T-helper 2 cell (primary cell): ENCODE measurements at regions not wholly inside any gene's neighbourhood (a gene's known extent, or its start where the extent isn't known, plus 50 kb on each side); places are given as distances from the start of the nearest gene placed in this dataset.
"Not testable (repeated sequence)": the region's sequence is repeated elsewhere in the genome, so short reads cannot be mapped to it uniquely, and the experiment has no call there.

Experiments used
- DNase-seq, 5 experiments: peaks; one replicate each; pipeline versions ENCODE4 v3.0.0 to v3.0.0-alpha.2; 2012 to 2022

- no peak for DNase-seq
Observed at GRCh38 chr16:35102780-35103403, 1643.5 kb downstream of the TP53TG3F start.

DNA sequence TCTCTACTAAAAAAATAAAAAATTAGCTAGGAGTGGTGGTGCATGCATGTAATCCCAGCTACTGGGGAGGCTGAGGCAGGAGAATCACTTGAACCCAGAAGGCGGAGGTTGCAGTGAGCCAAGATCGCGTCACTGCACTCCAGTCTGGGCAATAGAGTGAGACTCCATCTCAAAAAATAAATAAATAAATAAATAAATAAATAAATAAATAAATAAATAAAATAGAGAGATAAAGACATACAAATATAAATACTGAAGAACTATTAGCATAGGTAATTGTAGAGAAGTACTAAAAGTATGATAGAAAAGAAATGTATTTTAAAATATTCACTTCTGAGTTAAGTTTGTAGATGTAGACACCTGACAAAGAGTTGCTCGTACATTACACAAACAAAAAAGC, 1652.4 kb downstream of the TP53TG3F start:
- DNase-seq: not testable (repeated sequence)

GRCh38 chr16:35131429-35131828, 1672.0 kb downstream of the TP53TG3F start:
- DNase-seq: no peak

GRCh38 chr16:35134471-35134870, 1675.1 kb downstream of the TP53TG3F start:
- no peak for DNase-seq

DNA sequence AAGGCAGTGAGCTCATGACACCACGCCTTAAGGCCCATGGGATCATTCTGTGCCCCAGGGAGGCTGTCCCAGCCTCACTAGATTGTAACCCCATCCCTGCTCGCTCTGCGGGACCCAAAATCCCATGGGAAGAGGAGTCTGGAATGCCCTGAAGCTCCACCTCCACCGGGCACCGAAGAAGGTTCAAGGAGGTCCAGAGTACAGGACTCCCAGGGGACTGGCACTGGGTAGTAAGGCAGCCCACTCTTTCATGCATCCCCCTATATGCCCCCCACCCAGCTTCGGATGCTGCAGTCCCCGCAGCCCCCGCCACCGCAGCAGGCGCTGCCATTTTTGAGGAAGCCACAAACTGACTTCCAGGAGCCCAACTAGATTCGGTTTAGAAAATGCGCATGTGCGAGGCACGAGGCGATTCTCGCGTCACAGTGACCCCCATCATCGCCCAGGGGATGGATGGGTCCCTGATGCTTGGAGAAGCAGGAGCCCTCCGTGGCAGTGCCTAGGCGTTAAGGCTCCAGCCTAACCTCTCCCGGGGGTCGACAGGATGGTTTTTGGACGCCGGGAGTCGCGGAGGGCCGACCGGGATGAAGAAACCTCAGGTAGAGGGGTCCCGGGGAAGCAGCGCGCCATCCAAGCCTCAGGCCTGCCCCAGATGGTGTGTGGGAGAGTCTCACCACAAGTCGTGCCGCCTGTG, 1681.0 kb downstream of the TP53TG3F start:
- no peak for DNase-seq

DNA sequence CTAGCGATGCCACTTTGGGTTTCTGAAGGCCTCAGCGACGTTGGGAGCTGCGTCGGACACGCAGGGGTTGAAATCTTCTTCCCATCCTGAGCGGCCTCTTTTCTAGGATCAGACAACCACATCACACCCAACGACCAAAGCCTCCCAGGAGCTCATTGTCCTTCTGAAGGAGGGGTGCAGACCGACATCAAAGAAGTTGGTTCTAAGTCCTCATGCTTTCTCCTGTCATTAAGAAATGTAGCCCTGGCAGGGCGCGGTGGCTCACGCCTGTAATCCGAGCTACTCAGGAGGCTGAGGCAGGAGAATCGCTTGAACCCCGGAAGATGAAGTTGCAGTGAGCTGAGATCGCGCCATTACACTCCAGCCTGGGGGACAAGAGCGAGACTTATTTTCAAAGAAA, 1681.9 kb downstream of the TP53TG3F start:
- DNase-seq: no peak

DNA sequence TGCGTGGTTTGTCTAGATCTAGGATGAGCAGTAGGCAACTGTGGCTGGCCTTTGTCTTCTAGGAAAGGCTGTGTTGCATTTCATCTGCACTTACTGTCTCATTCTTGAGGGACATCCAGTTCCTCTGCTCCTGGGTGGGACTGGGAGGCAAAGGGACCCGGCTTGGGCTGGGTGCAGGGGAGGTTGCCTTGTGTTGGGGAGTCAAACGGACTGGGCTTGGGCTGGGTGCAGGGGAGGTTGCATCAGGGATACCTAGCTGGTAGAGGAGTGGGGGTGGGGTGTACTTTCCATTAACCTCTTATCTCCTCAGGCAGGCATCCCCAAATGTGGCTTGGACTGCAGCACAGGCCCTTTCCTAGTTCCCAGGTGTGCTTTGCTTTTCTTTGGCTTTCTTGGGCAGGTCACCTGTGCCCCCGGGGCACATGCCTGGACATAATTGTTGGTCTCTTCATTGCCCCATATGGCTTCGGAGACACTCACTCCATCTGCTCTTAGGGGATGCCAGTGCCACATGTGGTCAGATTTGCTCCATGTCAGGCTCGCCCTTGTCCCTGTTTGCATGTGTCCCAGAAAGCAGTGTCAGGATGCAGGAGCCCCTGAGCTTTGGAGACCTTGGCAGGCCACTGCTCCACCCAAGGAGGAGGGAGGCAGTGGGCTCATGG, 1682.9 kb downstream of the TP53TG3F start:
- DNase-seq: no peak

GRCh38 chr16:35142809-35143192, 1683.4 kb downstream of the TP53TG3F start:
- no peak for DNase-seq

DNA sequence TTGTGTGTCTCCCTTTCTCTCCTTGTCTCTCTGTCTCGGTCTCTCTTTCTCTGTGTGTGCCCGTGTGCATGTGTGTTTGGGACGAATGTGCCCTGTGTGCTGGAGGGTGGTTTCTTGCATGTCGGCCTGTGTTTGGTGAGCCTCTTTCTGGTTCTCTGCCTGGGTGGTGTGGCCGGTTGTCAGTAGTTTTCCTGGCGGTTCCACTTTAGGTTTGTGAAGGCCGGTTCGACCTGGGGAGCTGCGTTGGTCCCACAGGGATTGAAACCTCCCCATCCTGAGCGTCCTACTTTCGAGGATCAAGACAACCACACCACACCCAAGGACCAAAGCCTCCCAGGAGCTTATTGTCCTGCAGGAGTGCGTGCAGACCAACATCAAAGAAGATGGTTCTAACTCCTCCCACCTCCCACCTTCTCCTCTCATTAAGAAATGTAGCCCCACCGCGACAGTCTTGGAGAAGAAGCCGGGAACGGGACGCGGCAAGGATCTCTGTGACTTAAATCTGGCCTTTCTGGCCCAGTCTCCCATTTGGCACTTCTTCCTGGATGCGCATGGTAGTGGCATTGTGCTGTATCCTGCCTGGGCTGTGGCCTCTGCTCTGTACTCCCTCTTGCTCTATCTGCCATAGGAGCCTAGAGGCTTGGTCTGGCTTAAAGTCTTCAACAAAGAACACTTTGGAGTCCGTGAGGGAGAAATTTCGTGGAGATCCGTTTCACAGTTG, 1685.0 kb downstream of the TP53TG3F start:
- DNase-seq: no peak

DNA sequence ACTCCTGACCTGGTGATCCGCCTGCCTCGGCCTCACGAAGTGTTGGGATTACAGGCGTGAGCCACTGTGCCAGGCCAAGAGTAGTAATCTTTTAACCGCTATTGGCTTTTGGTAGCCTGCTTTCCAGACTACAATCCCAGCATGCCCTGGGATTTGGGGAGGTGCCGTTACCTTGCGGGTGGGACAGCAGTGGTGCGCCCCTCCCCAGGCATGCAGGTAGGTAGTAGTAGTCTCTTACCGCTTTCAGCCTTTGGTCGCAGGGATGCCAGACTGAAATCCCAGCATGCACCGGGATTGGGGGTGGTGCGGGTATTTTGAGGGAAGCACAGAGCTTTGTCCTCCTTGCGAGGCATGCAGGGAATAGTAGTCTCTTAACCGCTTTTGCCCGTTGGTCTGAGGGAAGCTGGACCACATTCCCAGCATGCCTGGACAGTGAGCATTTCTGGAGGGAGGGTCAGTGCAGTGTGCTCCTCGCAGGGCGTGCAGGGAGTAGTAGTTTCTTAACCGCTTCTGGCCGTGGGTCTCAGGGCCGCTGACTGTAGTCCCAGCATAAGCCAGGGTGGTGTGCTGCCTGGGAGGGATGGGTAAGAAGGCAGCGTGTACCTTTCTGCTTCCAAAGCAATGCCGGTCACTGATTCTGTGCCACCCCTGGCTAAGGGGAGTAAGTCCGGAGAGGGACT, 1686.8 kb downstream of the TP53TG3F start:
- DNase-seq: no peak

DNA sequence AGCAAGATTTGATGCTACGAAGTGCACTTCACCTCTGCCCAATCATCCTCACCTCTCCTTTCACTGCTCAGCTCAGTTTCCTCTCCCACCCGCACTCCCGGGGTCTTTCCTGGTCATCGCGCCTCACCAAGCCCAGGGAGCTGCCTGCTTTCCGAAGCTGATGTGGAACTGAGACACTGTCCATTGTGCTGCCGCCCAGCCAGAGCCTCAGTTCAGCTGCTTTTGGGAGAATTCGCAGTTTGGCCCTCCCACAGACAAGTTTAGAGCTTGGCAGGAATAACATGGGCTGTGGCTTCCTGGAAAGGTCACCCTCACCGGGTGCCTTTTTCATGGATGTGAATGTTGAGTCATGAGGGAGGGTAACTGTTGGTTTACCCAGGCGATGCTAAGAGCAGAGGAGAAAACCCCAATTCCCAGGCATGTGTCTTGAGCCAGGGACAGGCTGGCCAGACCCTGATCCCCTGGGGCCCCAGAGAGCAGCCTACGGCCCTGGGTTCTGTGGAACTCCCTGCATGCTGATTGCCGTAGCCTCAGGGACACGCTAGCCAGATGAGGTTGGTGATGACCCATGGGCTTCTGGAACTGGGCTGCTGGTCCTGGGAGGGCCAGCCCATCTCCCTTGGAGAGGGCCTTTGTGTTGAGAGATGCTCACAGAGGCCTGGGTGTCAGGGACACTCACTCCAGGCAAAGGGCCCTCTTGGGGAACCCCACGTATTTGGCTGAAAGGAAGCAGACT, 1687.5 kb downstream of the TP53TG3F start:
- no peak for DNase-seq

- no peak for DNase-seq
Observed at GRCh38 chr16:35147556-35148504, 1688.4 kb downstream of the TP53TG3F start.

DNA sequence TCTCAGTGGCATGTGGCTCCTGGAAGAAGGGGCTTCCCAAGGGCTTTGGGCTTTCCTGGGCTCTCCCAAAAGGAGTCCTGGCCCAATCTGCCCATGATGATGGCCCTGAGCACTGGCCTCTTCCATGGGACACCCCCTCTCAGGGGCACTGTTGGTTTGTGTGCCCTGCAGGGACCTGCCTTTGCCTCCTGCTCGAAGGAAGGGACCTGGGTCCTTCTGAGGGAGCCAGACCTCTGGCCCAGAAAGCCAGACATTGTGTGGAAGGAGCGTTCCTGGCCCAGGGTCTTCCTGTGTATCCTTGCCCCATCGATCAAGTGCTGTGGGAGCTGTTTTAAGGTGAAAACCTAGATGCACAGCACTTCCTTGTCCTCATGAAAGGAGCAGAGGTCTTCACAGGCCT, 1689.3 kb downstream of the TP53TG3F start:
- DNase-seq: no peak

- no peak for DNase-seq
Observed at GRCh38 chr16:35149550-35149949, 1690.1 kb downstream of the TP53TG3F start.

DNA sequence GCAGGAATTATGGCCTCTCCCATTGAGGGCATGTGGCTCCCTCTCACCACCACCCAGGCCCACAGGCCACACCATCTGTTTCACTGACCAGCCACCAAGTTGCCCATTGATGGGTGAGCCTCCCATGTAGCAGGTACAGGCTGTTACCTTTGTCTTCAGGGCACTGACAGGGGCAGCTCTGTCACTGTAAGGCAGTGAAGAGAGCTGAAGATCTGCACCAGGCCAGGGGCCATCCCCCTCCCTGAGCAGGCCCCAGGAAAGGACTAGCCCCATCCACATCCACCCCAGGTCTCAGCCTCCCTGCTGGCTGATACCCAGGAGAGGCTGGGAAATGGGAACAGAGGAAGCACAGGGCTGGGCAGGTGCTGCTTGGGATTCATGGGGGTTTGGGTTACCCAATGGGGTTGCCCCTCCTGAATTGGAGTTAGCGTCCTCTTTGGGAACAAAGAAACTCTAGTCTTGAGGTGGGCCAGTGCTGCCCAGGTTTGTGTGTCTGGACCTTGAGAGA, 1691.4 kb downstream of the TP53TG3F start:
- no peak for DNase-seq

DNA sequence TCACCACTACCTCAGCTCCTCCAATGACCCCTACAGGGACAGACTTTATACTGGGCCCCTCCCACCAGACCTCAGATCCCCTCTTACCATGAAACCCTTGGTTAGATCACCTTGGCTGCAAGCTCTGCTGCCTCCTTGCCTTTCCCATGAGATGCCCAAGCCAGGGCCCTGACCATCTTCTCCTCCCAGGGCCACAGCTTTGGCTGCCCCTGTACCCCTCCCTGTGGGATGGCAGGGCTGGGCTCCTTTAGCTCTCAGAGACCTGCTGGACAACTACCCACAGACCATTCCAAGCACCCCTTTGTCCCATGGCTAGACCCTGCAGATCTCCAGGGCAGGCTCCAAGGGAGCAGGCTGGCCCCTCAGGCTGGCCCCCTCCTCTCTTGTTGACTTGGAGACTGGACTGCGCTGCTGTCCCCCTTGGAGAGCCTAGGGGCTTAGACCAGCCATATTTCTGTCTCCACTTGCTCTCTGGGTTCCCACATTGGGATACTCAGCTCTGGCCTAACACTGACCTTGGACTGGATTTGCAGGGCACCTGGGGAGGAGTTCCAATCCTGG, 1692.7 kb downstream of the TP53TG3F start:
- no peak for DNase-seq

- DNase-seq: no peak
Observed at GRCh38 chr16:35154627-35155026, 1695.2 kb downstream of the TP53TG3F start.

- not testable (repeated sequence) for DNase-seq
Observed at GRCh38 chr16:35157549-35157948, 1698.1 kb downstream of the TP53TG3F start.

DNA sequence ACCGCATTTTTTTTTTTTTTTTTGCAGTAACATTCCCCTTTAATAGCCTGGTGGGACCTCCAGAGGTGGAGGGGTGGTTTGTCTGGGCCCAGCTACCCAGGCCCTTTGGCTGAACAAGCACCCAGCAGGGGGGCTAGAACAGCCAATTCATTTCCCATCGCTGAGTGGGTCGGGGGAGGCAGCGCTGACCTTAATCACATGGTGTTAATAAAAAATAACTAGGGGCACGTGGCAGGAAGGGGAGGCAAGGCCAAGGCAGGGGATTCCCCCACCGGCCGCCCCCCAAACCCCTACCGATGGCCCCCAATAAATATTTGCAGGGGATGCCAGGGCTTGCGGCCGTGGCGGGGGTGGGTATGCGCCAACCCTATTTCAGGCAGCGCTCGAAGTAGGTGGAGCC, 1709.9 kb downstream of the TP53TG3F start:
- not testable (repeated sequence) for DNase-seq

- DNase-seq: not testable (repeated sequence)
Observed at GRCh38 chr16:35170061-35170460, 1710.6 kb downstream of the TP53TG3F start.
